GM21515 (cell line): ENCODE measurements at regions not wholly inside any gene's neighbourhood (a gene's known extent, or its start where the extent isn't known, plus 50 kb on each side); places are given as distances from the start of the nearest gene placed in this dataset.

Experiments
- ATAC-seq: cut with Tn5 transposase; IDR thresholded peaks from one replicate; pipeline ENCODE4 v1.9.1; 2021; ENCODE audit not compliant: unreplicated experiment

DNA sequence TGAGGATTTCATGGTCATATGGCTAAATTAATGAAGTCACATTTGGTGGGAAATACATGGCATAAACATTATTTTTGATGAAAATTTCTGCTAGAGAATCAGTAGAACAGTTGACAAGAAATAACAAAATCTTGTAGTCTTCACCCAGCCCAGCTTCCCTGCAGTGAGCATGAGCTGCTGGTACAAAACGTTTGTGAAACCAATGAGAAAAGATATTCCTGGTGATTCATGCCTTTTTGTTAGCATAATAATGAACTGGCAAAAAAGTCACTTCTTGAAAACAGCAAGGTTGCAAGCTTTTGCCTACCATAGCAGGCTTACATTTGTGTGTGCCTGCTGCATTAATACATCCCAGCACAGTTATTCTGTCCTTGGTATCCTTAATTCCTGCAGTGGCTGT is 475.9 kb upstream of the HTR2A start:
- ATAC-seq: no peak

DNA sequence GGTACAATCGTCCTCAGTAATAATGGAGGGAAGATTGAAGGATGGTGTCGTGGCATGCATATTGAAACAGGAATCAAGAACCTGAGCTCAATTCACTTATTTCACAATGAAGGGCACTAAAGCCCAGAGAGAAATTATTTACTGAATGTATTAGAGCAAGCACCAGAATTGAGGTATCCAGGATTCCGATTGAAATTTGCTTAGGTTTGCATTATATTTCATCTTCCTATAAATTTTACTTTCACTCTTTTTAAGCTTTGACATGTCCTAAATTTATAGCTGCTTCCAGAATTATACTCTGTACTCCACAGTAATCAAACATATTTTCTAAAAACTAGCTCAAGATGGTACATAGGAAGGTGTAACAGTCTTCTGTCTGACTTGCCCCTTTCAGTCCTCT is 454.9 kb upstream of the HTR2A start:
- no peak for ATAC-seq

DNA sequence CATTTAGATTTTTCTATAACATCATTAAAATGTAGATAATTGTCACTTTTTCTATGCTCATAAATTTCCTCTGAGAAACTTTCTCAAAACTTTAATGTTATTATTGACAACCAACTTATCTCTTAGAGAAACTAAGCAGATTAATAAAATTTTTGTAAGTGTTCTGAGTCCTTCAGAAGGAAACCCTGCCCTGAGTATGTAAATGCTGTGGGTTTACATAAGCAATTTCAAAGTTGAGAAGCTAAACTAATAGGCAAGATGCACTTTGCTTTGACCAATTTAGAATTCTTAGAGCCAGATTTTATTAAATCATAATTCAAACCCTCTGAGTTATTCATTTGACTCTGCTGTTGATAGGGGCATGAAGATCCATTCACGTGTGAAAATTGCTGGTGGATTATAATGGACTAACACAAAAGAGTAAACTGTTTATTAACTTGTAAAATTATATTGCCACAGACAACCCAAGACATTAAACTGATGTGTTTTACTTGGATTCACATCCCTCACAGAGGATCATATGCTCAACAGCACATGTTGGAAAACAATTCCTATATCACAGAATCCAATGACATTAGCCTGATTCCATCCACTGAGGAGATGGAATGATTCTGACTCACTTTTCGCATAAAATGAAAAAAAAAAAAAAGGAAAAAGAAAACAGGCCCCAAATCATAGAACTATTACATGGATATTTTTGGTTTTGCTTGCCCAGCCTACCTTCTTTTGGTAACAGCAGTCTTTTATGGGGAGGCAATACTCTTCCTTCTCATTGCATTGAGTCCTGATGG is 453.7 kb upstream of the HTR2A start:
- ATAC-seq: no peak

- no peak for ATAC-seq
Measured at GRCh38 chr13:47349211-47349610, 452.4 kb upstream of the HTR2A start.

DNA sequence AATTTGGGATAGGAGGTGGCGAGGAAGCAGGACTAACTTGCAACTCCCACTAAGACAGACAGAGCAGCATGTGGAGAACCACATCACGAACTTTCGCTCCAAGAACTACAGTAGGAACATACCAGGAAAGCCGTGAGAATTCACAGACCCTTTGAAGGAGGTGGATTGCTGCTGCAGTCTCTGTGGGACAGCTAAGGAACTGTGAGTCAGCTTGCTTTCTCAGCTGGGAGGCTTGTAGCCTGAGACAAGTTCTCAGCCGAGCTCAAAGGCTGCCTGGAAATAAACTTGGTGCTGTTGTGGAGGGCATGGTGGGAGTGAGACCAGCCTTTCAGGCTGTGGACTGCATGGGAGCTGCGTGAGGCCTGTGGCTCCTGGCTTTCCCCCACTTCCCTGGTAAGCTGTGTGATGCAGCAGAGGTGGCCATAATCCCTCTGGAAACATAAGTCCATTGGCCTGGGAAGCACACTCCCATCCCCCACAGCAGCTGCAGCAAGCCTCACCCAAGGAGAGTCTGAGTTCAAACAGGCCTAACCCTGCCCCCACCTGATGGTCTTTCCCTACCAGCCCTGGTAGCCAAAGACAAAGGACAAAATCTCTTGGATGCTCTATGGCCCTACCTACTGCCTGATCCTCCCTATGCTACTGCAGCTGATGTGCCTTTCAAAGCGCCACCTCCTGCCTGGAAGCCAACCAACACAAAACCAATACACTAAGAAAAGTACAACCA is 441.1 kb upstream of the HTR2A start:
- ATAC-seq: no peak

- ATAC-seq: no peak
Measured at GRCh38 chr13:47334173-47334572, 437.3 kb upstream of the HTR2A start.

DNA sequence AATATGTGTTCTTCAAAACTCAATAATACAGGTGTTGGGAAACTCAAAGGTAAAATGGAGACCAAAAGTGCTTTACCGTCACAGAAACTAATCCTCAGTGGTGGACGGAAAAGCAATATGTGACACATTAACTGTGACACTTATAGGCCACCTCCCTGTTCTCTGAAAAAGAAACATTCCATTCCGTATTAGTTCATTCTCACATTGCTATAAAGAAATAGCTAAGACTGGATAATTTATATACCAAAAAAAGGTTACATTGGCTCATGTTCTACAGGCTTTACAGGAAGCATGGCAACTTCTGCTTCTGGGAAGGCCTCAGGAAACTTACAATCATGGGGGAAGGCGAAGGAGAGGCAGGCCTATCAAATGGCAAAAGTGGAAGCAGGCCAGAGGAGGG is 435.3 kb upstream of the HTR2A start:
- no peak for ATAC-seq

GRCh38 chr13:47330031-47330430 is 433.2 kb upstream of the HTR2A start:
- no peak for ATAC-seq

DNA sequence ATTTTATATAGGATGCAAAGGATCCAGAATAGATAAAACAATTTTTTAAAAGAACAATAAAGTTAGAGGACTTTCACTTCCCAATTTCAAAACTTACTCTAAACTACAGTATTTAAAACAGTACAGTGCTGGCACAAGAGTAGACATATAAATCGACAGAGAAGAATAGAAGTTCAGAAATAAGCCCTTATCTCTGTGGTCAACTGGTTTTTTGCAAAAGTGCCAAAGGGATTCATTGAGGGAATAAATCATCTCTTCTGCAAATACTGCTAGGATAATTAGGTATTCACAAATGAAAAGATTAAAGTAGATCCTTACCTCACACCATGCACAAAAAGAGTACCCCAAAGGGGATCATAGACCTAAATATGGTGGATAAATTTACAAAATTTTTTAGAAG is 431.0 kb upstream of the HTR2A start:
- ATAC-seq: no peak

GRCh38 chr13:47326061-47326460 is 429.2 kb upstream of the HTR2A start:
- no peak for ATAC-seq

DNA sequence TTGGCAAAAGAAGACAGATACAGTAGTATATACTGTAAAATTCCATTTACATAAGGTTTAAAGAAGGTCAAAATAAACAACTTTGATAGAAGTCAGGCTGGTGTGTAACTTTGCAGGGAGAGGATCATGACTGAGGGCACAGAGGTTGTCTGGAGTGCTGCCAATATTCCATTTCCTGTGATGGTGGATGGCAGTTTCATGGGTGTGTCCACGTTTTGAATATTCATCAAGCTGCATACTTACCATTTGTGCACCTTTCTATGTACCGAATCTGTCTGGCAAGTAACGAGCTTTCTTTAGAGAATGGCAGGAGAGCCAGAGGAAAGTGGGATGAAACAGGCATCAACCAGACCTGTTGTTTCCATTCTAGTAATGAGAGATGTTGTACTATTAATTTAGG is 420.5 kb upstream of the HTR2A start:
- ATAC-seq: no peak

DNA sequence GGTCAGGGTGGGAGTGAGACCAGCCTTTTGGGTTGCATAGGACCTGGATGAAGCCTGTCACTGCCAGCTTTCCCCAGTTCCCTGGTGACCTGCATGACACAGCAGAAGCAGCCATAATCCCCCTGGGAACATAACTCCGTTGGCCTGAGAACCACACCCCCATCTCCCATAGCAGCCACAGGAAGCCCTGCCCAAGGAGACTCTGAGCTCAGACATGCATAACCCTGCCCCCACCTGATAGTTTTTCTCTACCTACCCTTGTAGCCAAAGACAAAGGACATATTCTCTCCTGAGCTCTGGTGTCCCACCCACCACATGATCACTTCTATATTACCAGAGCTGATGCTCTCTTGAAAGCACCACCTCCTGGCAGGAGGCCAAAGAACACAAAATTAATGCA is 413.5 kb upstream of the HTR2A start:
- no peak for ATAC-seq

GRCh38 chr13:47306991-47307390 is 410.1 kb upstream of the HTR2A start:
- ATAC-seq: no peak

GRCh38 chr13:47303626-47304025 is 406.8 kb upstream of the HTR2A start:
- no peak for ATAC-seq

GRCh38 chr13:47299304-47299703 is 402.5 kb upstream of the HTR2A start:
- ATAC-seq: no peak

DNA sequence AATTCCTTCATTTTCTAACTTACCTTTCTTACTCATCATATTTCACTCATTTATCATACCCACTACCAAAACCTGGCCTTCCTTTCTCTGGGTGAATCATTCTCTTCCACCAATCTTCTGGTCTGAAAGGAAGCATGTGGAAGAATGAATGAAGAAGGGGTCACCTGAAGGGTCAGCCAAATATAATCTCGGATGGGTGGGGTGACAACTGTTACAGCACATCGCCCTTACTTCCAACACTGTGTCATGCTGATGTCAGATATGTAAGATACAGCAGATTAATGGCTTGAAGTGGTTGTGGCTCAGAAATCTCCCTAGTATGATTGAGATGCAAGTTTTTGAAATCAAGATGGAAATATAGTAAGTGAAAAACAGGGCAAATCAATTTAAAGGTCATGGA is 401.7 kb upstream of the HTR2A start:
- no peak for ATAC-seq

- ATAC-seq: no peak
Measured at GRCh38 chr13:47294691-47295090, 397.8 kb upstream of the HTR2A start.

DNA sequence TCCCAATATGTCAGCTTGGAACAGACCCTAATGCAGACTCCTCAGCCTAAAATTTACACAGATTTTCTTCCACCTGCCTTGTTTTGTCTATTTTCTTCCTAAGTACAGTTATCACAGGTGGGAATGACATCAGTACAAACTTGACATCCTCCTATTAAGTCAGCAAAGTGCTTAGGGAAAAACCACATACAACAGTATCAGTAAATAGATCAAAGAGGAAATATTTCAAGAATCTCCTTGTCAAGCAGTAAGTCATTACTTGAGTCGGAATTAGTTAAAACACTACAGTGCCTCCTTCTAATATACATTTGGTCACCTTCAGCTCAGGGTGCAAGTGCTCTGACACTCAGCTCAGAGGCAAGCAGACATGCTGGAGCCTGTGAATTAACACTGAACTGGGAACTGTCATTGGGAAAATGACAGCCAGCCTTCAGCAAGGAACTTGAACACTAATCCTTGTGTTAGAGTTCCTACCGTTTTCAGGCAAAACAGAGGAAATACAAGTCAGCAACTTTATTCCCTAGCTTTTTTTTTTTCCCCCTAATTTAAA is 394.3 kb upstream of the HTR2A start:
- no peak for ATAC-seq

- no peak for ATAC-seq
Measured at GRCh38 chr13:47289567-47289966, 392.7 kb upstream of the HTR2A start.

DNA sequence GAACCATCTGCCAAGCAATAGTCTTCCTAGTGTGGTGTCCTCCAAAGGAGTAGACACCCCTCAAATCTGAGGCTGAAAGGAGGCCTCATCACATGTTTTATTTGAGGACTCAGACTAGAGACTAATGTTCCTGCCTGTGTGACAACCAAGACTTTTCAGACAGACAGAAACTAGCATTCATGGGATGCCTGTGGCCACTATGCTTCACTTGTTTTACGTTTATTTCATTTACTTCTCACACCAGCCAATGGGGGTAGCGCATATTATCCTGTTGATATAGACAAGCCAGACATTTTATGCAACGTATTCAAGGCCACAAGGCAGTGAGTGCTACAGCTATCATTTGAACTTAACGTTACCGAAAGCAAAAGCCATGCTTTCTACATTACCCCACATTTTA is 391.7 kb upstream of the HTR2A start:
- no peak for ATAC-seq

- ATAC-seq: no peak
Measured at GRCh38 chr13:47287291-47287751, 390.5 kb upstream of the HTR2A start.

GRCh38 chr13:47281991-47282390 is 385.1 kb upstream of the HTR2A start:
- ATAC-seq: no peak
